Spleen (tissue), 7 donors: ENCODE measurements at regions not wholly inside any gene's neighbourhood (a gene's known extent, or its start where the extent isn't known, plus 50 kb on each side); places are given as distances from the start of the nearest gene placed in this dataset.

Experiments used
- CTCF ChIP-seq, 11 experiments: fragments of 200-600 bp in 7 of 11; fragments of 450-650 bp in 4 of 11; sonication (generic) in 4 of 11; IDR thresholded peaks in 8 of 11; conservative IDR thresholded peaks in 3 of 11; 1 replicate in 7 of 11; 2 replicates in 4 of 11; pipeline versions ENCODE4 v1.4.0 to v1.8.0; 2016 to 2021; ENCODE audit warnings: antibody characterized with exemption in 11 of 11, inconsistent platforms in 4 of 11, mild to moderate bottlenecking in 1 of 11
- POLR2A ChIP-seq, 3 donors: fragments of 450-650 bp; IDR thresholded peaks; one replicate each; pipeline ENCODE4 v1.5.1; 2017; ENCODE audit warnings: antibody characterized with exemption in 3 of 3, mild to moderate bottlenecking in 1 of 3
- POLR2AphosphoS5 ChIP-seq, 3 donors: sonication (generic); formaldehyde crosslinking; IDR thresholded peaks; one replicate each; pipeline ENCODE4 v1.5.1; 2017; ENCODE audit warnings: antibody characterized with exemption in 3 of 3
- donor health status: DM: no; HTN: no; CAD: no; lungs with moderate emphysema.
- donor health status: DM: no; HTN: no; CAD: no.
- donor health status: DM: no; HTN: no; CAD: no.

GRCh38 chr18:22552899-22553460, 135.3 kb upstream of the CTAGE1 start:
- no peak for TF ChIP-seq CTCF (IDR thresholded peaks at IDR 0.05 in 8 of 11, conservative IDR thresholded peaks at IDR 0.05 in 3 of 11)
- no peak for TF ChIP-seq POLR2A (IDR thresholded peaks at IDR 0.05)
- TF ChIP-seq POLR2AphosphoS5 (IDR thresholded peaks at IDR 0.05) = no peak
